ENCODE measurements at regions not wholly inside any gene's neighbourhood (a gene's known extent, or its start where the extent isn't known, plus 50 kb on each side); places are given as distances from the start of the nearest gene placed in this dataset.

GRCh38 chr5:111676926-111677415 lies 80.0 kb downstream of the NREP start:
- no peak for DNase-seq

- no peak for DNase-seq
Observed at GRCh38 chr5:111676466-111676865, 80.5 kb downstream of the NREP start.

GRCh38 chr5:111675201-111675934 lies 81.6 kb downstream of the NREP start:
- DNase-seq = no peak

- DNase-seq = no peak
Observed at GRCh38 chr5:111673891-111674626, 82.9 kb downstream of the NREP start.

GRCh38 chr5:111672099-111672498 lies 84.9 kb downstream of the NREP start:
- DNase-seq = no peak

- no peak for DNase-seq
Observed at GRCh38 chr5:111670826-111671492, 86.0 kb downstream of the NREP start.

GRCh38 chr5:111668477-111669414 lies 88.2 kb downstream of the NREP start:
- no peak for DNase-seq

GRCh38 chr5:111667128-111667736 lies 89.8 kb downstream of the NREP start:
- no peak for DNase-seq

GRCh38 chr5:111656580-111656979 lies 100.4 kb downstream of the NREP start:
- DNase-seq = no peak

- DNase-seq = no peak
Observed at GRCh38 chr5:111655169-111655924, 101.6 kb downstream of the NREP start.

- no peak for DNase-seq
Observed at GRCh38 chr5:111653408-111653807, 103.6 kb downstream of the NREP start.

GRCh38 chr5:111649516-111649915 lies 107.5 kb downstream of the NREP start:
- DNase-seq = no peak

- no peak for DNase-seq
Observed at GRCh38 chr5:111645303-111645838, 111.6 kb downstream of the NREP start.

GRCh38 chr5:111643499-111643898 lies 113.5 kb downstream of the NREP start:
- no peak for DNase-seq

- no peak for DNase-seq
Observed at GRCh38 chr5:111641533-111642233, 115.3 kb downstream of the NREP start.

GRCh38 chr5:111639912-111640311 lies 117.1 kb downstream of the NREP start:
- no peak for DNase-seq

- DNase-seq = no peak
Observed at GRCh38 chr5:111636736-111637135, 120.3 kb downstream of the NREP start.

GRCh38 chr5:111635916-111636570 lies 121.0 kb downstream of the NREP start:
- DNase-seq = no peak

GRCh38 chr5:111635151-111635902 lies 121.7 kb downstream of the NREP start:
- peak; percentile 3 for DNase-seq
